NAMALWA (cell line): ENCODE measurements at regions not wholly inside any gene's neighbourhood (a gene's known extent, or its start where the extent isn't known, plus 50 kb on each side); places are given as distances from the start of the nearest gene placed in this dataset.

Source experiments
- DNase-seq: peaks from one replicate; pipeline ENCODE4 v3.0.0-alpha.2; 2015; ENCODE audit warnings: low spot score

DNA sequence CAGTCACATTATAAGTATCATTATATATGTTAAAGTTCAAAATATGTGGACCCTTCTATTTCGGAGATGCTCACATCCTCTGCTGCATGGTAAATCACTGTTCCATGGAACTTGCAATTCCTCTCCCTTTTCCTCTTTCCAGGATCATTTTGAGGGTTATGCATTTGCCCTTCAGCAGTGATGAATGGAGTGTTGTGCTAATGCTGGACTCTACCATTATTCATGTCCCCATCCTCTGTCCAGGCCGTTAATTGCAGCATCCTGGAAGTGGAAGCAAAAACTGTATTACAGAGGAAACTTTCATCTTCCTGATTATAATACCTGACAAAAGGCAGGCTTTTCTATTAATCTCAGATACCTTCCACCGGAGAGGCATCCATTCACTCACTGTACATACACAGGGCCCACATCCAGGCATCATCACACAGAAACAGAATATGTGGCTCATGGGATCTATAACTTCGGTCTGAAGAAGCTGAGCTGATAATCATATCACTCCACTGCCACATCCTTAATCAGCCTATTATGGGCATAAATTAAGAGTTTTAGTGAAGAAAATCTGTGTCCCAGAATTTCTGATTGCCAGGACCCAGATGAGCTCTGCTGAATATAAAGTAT lies 65.0 kb upstream of the ACO1 start:
- DNase-seq, result no peak

DNA sequence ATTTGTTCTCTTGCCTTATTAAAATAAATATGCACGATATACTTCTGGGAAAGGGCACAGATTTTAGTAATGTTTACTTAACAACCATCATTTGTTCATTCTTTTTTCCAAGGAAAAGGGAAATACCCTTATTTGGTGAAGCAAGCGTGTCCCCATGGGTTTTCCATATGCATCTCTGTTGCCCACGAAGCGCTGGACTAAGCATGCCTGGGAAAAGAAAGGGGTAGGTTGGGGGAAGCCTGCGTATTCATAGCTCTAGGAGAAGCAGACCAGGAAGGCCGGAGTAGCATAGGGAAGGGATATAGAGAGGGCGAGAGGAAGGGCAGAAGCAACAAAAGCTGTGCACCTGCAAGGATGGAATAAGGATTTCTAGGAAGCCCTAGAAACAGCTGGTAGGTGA lies 61.8 kb upstream of the ACO1 start:
- no peak for DNase-seq

DNA sequence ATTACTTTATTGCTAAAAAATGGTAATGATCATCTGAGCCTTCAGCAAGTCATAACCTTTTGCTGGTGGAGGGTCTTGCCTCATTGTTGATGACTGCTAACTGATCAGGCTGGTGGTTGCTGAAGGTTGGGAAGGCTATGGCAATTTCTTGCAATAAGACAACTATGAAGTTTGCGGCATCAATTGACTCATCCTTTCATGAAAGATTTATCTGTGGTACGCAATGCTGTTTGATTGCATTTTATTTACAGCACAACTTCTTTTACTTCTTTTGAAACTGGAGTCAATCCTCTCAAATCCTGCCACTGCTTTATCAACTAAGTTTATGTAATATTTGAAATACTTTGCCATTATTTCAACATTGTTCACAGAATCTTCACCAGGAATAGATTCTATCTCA lies 58.3 kb upstream of the ACO1 start:
- no peak for DNase-seq

- no peak for DNase-seq
Observed at GRCh38 chr9:32331240-32331639, 53.2 kb upstream of the ACO1 start.

DNA sequence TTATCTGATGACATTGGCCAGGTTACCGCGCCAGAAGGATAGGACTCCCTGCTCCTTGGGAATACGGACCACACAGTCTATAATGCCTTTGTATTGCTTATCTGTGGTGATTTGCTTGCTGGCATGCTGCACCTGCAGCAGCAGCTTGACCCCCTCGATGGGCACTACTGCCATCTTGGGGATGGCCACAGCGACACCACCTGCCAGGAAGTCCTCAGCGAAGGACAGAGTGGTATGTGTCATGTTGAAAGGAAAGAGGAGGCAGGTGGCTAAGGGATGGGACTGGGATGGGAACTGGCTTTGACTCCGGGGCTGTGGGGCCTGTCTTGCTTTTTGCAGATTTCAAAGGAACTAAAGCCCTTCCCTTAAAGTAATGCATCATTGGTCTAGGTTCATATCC lies 50.3 kb upstream of the ACO1 start:
- no peak for DNase-seq
